GM12878 (cell line): ENCODE measurements at regions not wholly inside any gene's neighbourhood (a gene's known extent, or its start where the extent isn't known, plus 50 kb on each side); places are given as distances from the start of the nearest gene placed in this dataset.

Source experiments
- BMI1 ChIP-seq: fragments of 450-650 bp; IDR thresholded peaks from 2 replicates; pipeline ENCODE4 v1.6.1; 2016; ENCODE audit warnings: mild to moderate bottlenecking, moderate library complexity, borderline replicate concordance
- CBFB ChIP-seq: IDR thresholded peaks from 2 replicates; pipeline ENCODE4 v1.6.1; 2016; ENCODE audit warnings: antibody characterized with exemption, low read depth
- CREM ChIP-seq: IDR thresholded peaks from 2 replicates; pipeline ENCODE4 v1.6.1; 2014; ENCODE audit warnings: antibody characterized with exemption, low read depth
- HCFC1 ChIP-seq: fragments of 150-350 bp; IDR thresholded peaks from 2 replicates; pipeline ENCODE4 v1.6.1; 2014; ENCODE audit warnings: low read length
- KAT2A ChIP-seq: conservative IDR thresholded peaks from 2 replicates; pipeline ENCODE4 v1.6.1; 2011; ENCODE audit warnings: low read depth, low read length; ENCODE audit not compliant: control insufficient read depth
- MAX ChIP-seq: IDR thresholded peaks from 2 replicates; pipeline ENCODE4 v1.6.1; 2012; ENCODE audit warnings: low read depth, low read length, improper control_type of control experiment
- NFYA ChIP-seq: IDR thresholded peaks from 2 replicates; pipeline ENCODE4 v1.6.1; 2011; ENCODE audit warnings: low read depth, mild to moderate bottlenecking, low read length, improper control_type of control experiment, borderline replicate concordance
- PAX5 ChIP-seq: IDR thresholded peaks from 2 replicates; pipeline ENCODE4 v1.6.1; 2011; ENCODE audit warnings: low read depth, low read length, borderline replicate concordance
- POLR2A ChIP-seq: IDR thresholded peaks from 2 replicates; pipeline ENCODE4 v1.6.1; 2011; ENCODE audit warnings: low read depth, mild to moderate bottlenecking, low read length
- POU2F2 ChIP-seq: IDR thresholded peaks from 3 replicates; pipeline ENCODE4 v1.6.1; 2011; ENCODE audit warnings: low read depth, mild to moderate bottlenecking, low read length, borderline replicate concordance
- RBBP5 ChIP-seq: fragments of 200-600 bp; sonication (generic); conservative IDR thresholded peaks from 2 replicates; pipeline ENCODE4 v1.6.1; 2016
- RELB ChIP-seq: fragments of 450-650 bp; IDR thresholded peaks from 2 replicates; pipeline ENCODE4 v1.6.1; 2017; ENCODE audit warnings: low read depth, mild to moderate bottlenecking, moderate library complexity
- SMAD5 ChIP-seq: IDR thresholded peaks from 2 replicates; pipeline ENCODE4 v1.6.1; 2016; ENCODE audit warnings: antibody characterized with exemption, low read depth
- ZBTB11 ChIP-seq: fragments of 450-650 bp; formaldehyde crosslinking; IDR thresholded peaks from 2 replicates; pipeline ENCODE4 v1.5.0; 2022; ENCODE audit warnings: mild to moderate bottlenecking, missing genetic modification characterization

- TF ChIP-seq ZBTB11 = no peak
- TF ChIP-seq HCFC1 = no peak
- no peak for TF ChIP-seq PAX5
- no peak for TF ChIP-seq CBFB
- TF ChIP-seq POU2F2 = no peak
- no peak for TF ChIP-seq BMI1
- TF ChIP-seq POLR2A = no peak
- no peak for TF ChIP-seq SMAD5
- TF ChIP-seq KAT2A = no peak
- no peak for TF ChIP-seq RELB
- TF ChIP-seq NFYA = no peak
- no peak for TF ChIP-seq MAX
- TF ChIP-seq CREM = no peak
- no peak for TF ChIP-seq RBBP5
These were observed 246.4 kb downstream of the C12orf50 start (continued) for GRCh38 chr12:87782838-87783237.
